Femur (tissue), 1 donor: ENCODE measurements at regions not wholly inside any gene's neighbourhood (a gene's known extent, or its start where the extent isn't known, plus 50 kb on each side); places are given as distances from the start of the nearest gene placed in this dataset.
A peak's percentile ranks its signal among the peaks of the same experiment; 100 is the strongest.
"Not testable (repeated sequence)": the region's sequence is repeated elsewhere in the genome, so short reads cannot be mapped to it uniquely, and the experiment has no call there.

Experiments used
- DNase-seq: peaks from one replicate; pipeline ENCODE4 v3.0.0-alpha.2; 2017

GRCh38 chr1:145553795-145554194 is 54.0 kb upstream of the GPR89A start:
- not testable (repeated sequence) for DNase-seq

- DNase-seq, result no peak
Observed at GRCh38 chr1:145545055-145545454, 62.7 kb upstream of the GPR89A start.

GRCh38 chr1:145541685-145542084 is 66.1 kb upstream of the GPR89A start:
- not testable (repeated sequence) for DNase-seq

GRCh38 chr1:145541246-145541645 is 66.5 kb upstream of the GPR89A start:
- DNase-seq, result not testable (repeated sequence)

- not testable (repeated sequence) for DNase-seq
Observed at GRCh38 chr1:145538118-145538882, 69.5 kb upstream of the GPR89A start.

- DNase-seq, result not testable (repeated sequence)
Observed at GRCh38 chr1:145537003-145537402, 70.8 kb upstream of the GPR89A start.

- peak; percentile 23 for DNase-seq
Observed at GRCh38 chr1:145535461-145535860, 72.3 kb upstream of the GPR89A start.

- peak; percentile 16 for DNase-seq
Observed at GRCh38 chr1:145528068-145528564, 79.7 kb upstream of the GPR89A start.

- not testable (repeated sequence) for DNase-seq
Observed at GRCh38 chr1:145520159-145520558, 87.6 kb upstream of the GPR89A start.

GRCh38 chr1:145519302-145519701 is 88.5 kb upstream of the GPR89A start:
- not testable (repeated sequence) for DNase-seq

- DNase-seq, result not testable (repeated sequence)
Observed at GRCh38 chr1:145513017-145513416, 87.6 kb upstream of the NBPF20 start.

- not testable (repeated sequence) for DNase-seq
Observed at GRCh38 chr1:145508053-145508452, 82.7 kb upstream of the NBPF20 start.

- DNase-seq, result not testable (repeated sequence)
Observed at GRCh38 chr1:145505663-145506647, 80.6 kb upstream of the NBPF20 start.

- DNase-seq, result not testable (repeated sequence)
Observed at GRCh38 chr1:145504834-145505413, 79.5 kb upstream of the NBPF20 start.

GRCh38 chr1:145504310-145504709 is 78.9 kb upstream of the NBPF20 start:
- DNase-seq, result not testable (repeated sequence)

- DNase-seq, result not testable (repeated sequence)
Observed at GRCh38 chr1:145500251-145500650, 74.8 kb upstream of the NBPF20 start.

- DNase-seq, result not testable (repeated sequence)
Observed at GRCh38 chr1:145495077-145495871, 69.9 kb upstream of the NBPF20 start.

GRCh38 chr1:145488193-145488933 is 63.0 kb upstream of the NBPF20 start:
- not testable (repeated sequence) for DNase-seq

GRCh38 chr1:145487156-145487555 is 61.8 kb upstream of the NBPF20 start:
- DNase-seq, result not testable (repeated sequence)

GRCh38 chr1:145484257-145484656 is 58.9 kb upstream of the NBPF20 start:
- not testable (repeated sequence) for DNase-seq

GRCh38 chr1:145482214-145482860 is 56.9 kb upstream of the NBPF20 start:
- DNase-seq, result not testable (repeated sequence)
